ENCODE measurements at regions not wholly inside any gene's neighbourhood (a gene's known extent, or its start where the extent isn't known, plus 50 kb on each side); places are given as distances from the start of the nearest gene placed in this dataset.

- ATAC-seq (no peak), FAIRE-seq (no peak), DNase-seq (peak in 1 of 6 donors; percentile 13)
- Histone ChIP-seq H3K4me3 (no peak overlapping the region), H3K27ac (no peak overlapping the region), H3K9me3 (no peaks in the 10 kb centered on the region), H3K36me3 (no peaks in the 10 kb centered on the region), H3K27me3 (no peaks in the 10 kb centered on the region), H3K4me1 (no peaks in the 10 kb centered on the region)
- intact Hi-C loops (cut with DNase I) = no loop called here
- WGBS, 2 donors = 33 to 45% methylated on average over 8 of the region's 8 CpGs
- TF ChIP-seq CTCF (IDR thresholded peaks at IDR 0.05) = no peak
Measured at GRCh38 chr1:82517586-82517985, 716.9 kb downstream of the ADGRL2 start.

DNA sequence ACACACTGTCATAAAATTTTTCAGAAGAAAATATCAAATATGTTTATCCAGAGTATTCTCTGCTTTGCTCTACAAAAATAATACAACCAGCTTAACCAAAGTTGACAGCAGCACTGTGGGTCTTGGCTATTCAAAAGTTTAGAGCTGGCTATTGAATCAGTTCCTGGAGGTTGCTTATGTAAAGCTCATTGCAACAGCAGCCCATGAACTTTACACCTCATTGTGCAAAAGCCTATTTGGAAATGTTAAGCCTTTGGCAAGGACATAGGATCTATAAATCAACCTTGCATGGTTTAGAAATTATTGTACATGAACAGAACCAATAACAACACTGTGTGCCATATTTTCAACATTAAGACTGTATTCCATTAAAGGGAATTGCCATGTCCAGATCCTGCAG, 714.9 kb downstream of the ADGRL2 start:
- ATAC-seq = peak in 1 of 4 donors; percentile 22
- TF ChIP-seq CTCF (IDR thresholded peaks at IDR 0.05) = no peak
- no peak for FAIRE-seq
- no peaks in the 10 kb centered on the region for H3K36me3 ChIP-seq
- H3K9me3 ChIP-seq = no peaks in the 10 kb centered on the region
- no peak overlapping the region for H3K4me3 ChIP-seq
- no peak overlapping the region for H3K27ac ChIP-seq
- H3K27me3 ChIP-seq = no peaks in the 10 kb centered on the region
- intact Hi-C loops (cut with DNase I) = no loop called here
- no peaks in the 10 kb centered on the region for H3K4me1 ChIP-seq
- no peak for DNase-seq

DNA sequence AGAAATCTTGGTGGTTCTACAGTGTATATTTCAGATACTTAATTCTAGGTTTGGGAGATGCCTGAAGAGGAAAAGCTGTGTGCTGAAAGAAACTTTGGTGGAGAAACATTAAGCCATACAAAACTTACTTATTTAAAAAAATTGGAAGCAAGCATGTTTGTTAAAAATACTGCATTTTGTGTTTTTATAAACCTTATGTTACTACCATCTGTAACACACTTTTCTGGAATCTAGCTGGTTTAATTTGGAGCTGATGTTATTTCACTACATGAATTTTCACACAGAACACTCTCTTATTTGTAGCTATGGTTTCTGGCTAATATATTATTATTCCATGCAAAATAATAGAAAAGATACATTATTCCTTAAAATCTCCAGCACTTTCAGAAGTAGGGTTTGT, 710.7 kb downstream of the ADGRL2 start:
- ATAC-seq = no peak
- Histone ChIP-seq H3K4me3 (no peak overlapping the region), H3K4me1 (no peaks in the 10 kb centered on the region), H3K27ac (no peak overlapping the region), H3K9me3 (no peaks in the 10 kb centered on the region), H3K36me3 (no peaks in the 10 kb centered on the region), H3K27me3 (no peaks in the 10 kb centered on the region)
- TF ChIP-seq CTCF (IDR thresholded peaks at IDR 0.05) = no peak
- intact Hi-C loops (cut with DNase I) = no loop called here
- DNase-seq = no peak
- FAIRE-seq = no peak

DNA sequence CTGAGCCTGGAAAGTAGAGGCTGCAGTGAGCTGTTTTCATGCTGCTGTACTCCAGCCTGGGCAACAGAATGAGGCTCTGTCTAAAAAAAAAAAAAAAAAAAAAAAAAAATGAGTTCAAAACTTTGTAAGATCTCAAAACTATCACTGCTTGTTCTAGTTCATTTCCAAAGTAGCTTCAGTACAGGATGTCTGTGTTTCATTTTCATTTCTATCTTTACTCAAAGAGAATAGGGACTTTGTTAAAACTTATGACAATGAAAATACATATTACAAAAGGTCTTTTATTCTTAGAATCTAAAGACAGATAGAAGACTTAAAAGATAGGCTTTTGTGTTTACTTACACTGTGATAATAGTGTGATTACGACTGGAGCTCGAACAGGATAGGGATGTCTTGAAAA, 709.7 kb downstream of the ADGRL2 start:
- no peak for ATAC-seq
- Histone ChIP-seq H3K4me1 (no peaks in the 10 kb centered on the region), H3K9me3 (no peaks in the 10 kb centered on the region), H3K27ac (no peak overlapping the region), H3K36me3 (no peaks in the 10 kb centered on the region), H3K4me3 (no peak overlapping the region), H3K27me3 (no peaks in the 10 kb centered on the region)
- WGBS, 2 donors = 42 to 64% methylated on average over 2 of the region's 2 CpGs
- no peak for FAIRE-seq
- no peak for DNase-seq
- intact Hi-C loops (cut with DNase I) = no loop called here
- no peak for TF ChIP-seq CTCF (IDR thresholded peaks at IDR 0.05)

DNA sequence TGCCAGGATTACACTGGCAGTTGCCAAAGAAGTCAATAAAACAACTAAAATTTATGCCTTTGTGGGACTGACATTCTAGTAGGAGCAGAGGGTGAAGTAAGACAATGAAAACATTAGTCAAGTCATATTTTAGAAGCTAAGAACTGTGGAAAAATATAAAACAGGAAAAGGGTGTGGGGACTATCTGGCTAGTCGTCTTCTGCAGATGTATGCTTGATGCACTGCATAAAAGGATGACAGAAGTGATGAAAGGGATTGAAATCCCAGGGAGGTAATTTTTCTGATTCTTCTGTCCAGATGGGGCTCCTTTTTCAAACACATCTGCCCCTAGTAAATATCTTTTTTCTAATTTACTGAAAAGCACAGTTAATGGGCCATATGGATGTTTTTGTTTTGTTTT, 706.3 kb downstream of the ADGRL2 start:
- H3K9me3 ChIP-seq = no peaks in the 10 kb centered on the region
- WGBS, 2 donors = 57 to 75% methylated on average over 1 of the region's 1 CpG
- H3K4me3 ChIP-seq = no peak overlapping the region
- no peaks in the 10 kb centered on the region for H3K27me3 ChIP-seq
- no peaks in the 10 kb centered on the region for H3K4me1 ChIP-seq
- no peak for DNase-seq
- no peak for TF ChIP-seq CTCF (IDR thresholded peaks at IDR 0.05)
- intact Hi-C loops (cut with DNase I) = no loop called here
- no peaks in the 10 kb centered on the region for H3K36me3 ChIP-seq
- H3K27ac ChIP-seq = no peak overlapping the region
- no peak for FAIRE-seq
- no peak for ATAC-seq

All from pancreas (tissue), 10 donors.